Neural progenitor cell (in vitro differentiated cells): ENCODE measurements at regions not wholly inside any gene's neighbourhood (a gene's known extent, or its start where the extent isn't known, plus 50 kb on each side); places are given as distances from the start of the nearest gene placed in this dataset.

Experiments used
- EZH2 ChIP-seq: fragments of 200-600 bp; sonication (generic); IDR thresholded peaks from 2 replicates; pipeline ENCODE4 v1.6.1; 2017; ENCODE audit warnings: antibody characterized with exemption, mild to moderate bottlenecking, moderate library complexity
- EZH2phosphoT487 ChIP-seq: fragments of 200-600 bp; sonication (generic); IDR thresholded peaks from 2 replicates; pipeline ENCODE4 v1.6.1; 2017; ENCODE audit warnings: antibody characterized with exemption
- TF ChIP-seq, protein P1 (sequence below): fragments of 200-600 bp; sonication (generic); IDR thresholded peaks from 2 replicates; pipeline ENCODE4 v1.5.1; 2017; ENCODE audit warnings: antibody characterized with exemption, mild to moderate bottlenecking

DNA sequence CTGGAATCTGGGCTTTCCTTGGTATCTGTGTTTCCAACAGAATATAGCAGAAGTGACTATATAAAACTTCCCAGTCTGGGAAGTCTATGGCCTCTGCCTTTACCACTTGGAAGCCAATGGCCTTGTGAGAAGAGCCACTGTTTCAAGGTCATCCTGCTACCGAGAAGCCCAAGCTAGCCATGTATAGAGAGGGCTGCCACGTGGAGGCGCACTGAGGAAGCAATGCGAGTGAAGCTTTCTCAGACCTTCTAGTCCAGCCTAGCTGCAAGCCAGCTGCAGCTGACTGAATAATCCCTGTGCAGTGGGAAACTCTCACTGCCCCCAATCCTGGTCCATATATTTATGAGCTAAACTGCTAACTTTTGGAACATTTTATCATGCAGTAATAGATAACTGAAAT is 661.8 kb upstream of the RIOK2 start:
- TF ChIP-seq EZH2phosphoT487 (no peak), EZH2 (no peak)
- TF ChIP-seq, protein P1, sequence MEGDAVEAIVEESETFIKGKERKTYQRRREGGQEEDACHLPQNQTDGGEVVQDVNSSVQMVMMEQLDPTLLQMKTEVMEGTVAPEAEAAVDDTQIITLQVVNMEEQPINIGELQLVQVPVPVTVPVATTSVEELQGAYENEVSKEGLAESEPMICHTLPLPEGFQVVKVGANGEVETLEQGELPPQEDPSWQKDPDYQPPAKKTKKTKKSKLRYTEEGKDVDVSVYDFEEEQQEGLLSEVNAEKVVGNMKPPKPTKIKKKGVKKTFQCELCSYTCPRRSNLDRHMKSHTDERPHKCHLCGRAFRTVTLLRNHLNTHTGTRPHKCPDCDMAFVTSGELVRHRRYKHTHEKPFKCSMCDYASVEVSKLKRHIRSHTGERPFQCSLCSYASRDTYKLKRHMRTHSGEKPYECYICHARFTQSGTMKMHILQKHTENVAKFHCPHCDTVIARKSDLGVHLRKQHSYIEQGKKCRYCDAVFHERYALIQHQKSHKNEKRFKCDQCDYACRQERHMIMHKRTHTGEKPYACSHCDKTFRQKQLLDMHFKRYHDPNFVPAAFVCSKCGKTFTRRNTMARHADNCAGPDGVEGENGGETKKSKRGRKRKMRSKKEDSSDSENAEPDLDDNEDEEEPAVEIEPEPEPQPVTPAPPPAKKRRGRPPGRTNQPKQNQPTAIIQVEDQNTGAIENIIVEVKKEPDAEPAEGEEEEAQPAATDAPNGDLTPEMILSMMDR, result peak; percentile 47
